ENCODE measurements at regions not wholly inside any gene's neighbourhood (a gene's known extent, or its start where the extent isn't known, plus 50 kb on each side); places are given as distances from the start of the nearest gene placed in this dataset.

DNA sequence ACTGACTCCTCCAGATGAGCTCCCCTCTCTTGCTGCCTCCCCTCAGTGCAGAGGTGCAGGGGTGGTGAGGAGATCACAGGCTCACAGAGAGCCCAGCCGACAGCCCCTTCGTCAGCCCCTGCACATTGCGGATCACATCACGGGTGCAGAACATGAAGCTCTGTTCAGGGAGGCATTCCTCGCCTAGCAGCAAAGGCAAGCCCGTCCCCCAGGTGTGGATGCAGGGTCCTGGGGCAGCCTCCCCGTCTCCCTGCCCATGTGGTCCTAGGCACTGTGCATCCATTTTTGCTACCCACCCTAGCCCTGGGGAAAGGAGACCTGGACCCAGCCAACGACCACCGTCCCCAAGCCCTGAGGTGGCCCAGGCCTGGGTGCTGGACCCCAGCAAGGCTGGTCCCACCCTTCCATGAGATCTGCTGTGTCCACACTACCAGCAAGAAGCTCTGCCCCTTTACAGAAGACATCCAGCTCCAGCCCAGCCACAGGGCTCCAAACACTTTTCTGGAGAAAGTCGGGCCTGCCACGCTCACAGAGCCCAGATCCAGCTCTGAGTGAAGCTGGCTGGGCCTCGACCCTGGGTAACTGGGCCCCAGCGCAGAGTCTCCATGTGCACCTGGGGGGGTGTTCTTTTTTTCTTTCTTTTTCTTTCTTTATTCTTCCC is 248.7 kb downstream of the NPHP4 start:
- H3K9me3 ChIP-seq (ENCODE audit: control insufficient read depth, insufficient read depth, low read length): no peaks in the 10 kb centered on the region
- H3K4me1 ChIP-seq (ENCODE audit: control insufficient read depth, low read length): no peaks in the 10 kb centered on the region
- H3K79me2 ChIP-seq (ENCODE audit: control insufficient read depth, low read length): no peaks in the 10 kb centered on the region
- H3K4me3 ChIP-seq (ENCODE audit: low read length): no peak overlapping the region
- no peak overlapping the region for H3K27ac ChIP-seq (ENCODE audit: low read depth, low read length)
- H3K27me3 ChIP-seq (ENCODE audit: control insufficient read depth, low read length): no peaks in the 10 kb centered on the region
- no peaks in the 10 kb centered on the region for H3F3A ChIP-seq (ENCODE audit: control insufficient read depth, insufficient read depth)
- H3K4me2 ChIP-seq (ENCODE audit: low read length): no peak overlapping the region
- H3K9me2 ChIP-seq (replicated peaks; ENCODE audit: control insufficient read depth, low read length): no peaks in the 10 kb centered on the region
- no peaks in the 10 kb centered on the region for H3K36me3 ChIP-seq (ENCODE audit: control insufficient read depth, low read length)
- no peak for TF ChIP-seq EZH2phosphoT487 (IDR thresholded peaks at IDR 0.05; ENCODE audit: borderline replicate concordance, low read length)
- TF ChIP-seq, protein P1, sequence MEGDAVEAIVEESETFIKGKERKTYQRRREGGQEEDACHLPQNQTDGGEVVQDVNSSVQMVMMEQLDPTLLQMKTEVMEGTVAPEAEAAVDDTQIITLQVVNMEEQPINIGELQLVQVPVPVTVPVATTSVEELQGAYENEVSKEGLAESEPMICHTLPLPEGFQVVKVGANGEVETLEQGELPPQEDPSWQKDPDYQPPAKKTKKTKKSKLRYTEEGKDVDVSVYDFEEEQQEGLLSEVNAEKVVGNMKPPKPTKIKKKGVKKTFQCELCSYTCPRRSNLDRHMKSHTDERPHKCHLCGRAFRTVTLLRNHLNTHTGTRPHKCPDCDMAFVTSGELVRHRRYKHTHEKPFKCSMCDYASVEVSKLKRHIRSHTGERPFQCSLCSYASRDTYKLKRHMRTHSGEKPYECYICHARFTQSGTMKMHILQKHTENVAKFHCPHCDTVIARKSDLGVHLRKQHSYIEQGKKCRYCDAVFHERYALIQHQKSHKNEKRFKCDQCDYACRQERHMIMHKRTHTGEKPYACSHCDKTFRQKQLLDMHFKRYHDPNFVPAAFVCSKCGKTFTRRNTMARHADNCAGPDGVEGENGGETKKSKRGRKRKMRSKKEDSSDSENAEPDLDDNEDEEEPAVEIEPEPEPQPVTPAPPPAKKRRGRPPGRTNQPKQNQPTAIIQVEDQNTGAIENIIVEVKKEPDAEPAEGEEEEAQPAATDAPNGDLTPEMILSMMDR (IDR thresholded peaks at IDR 0.05; ENCODE audit: low read depth, low read length, poor library complexity, severe bottlenecking): no peak
- no peaks in the 10 kb centered on the region for H4K20me1 ChIP-seq (ENCODE audit: control insufficient read depth, insufficient read depth, low read depth, low read length)

DNA sequence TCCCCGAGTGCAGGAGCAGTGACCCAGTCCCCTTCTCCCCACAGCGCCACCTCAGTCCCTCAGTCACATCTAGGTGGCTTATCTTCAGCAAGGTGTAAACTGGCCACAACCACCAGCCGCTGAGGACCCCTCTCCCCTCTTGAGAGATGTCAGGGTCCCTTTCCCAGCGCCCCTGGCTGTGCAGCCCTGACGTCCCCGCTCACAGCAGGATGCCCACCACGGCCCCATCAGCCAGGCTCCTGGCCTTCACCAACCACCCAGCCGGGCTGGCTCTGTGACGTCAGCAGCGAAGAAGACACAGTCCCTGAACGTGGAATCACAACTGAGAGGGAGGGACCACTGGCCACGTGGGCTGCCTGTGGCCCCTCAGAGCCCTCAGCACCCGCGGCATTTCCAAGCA is 249.4 kb downstream of the NPHP4 start:
- Histone ChIP-seq H3K27me3 (ENCODE audit: control insufficient read depth, low read length) (no peaks in the 10 kb centered on the region), H3K9me3 (ENCODE audit: control insufficient read depth, insufficient read depth, low read length) (no peaks in the 10 kb centered on the region)

DNA sequence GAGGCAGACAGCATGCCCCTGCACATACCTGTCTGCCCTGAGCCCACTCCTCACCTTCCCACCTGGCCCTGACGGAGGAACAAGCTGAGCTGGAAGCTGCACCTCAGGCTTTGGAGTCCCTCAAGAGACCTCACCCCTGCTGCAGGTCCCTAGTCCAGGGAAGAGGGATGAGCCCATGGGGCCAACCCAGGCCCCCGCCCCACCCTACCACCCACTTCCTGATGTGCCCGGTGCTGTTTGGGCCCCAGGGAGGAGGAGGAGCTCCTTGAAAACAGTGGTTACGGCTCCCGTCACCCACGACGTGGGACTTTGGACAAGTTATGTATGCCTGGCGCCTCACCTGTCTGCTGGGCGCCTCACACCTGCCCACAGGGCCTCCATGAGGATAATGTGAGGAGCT is 250.2 kb downstream of the NPHP4 start:
- H3F3A ChIP-seq (ENCODE audit: control insufficient read depth, insufficient read depth): no peaks in the 10 kb centered on the region
- H3K4me2 ChIP-seq (ENCODE audit: low read length): no peak overlapping the region
- H3K79me2 ChIP-seq (ENCODE audit: control insufficient read depth, low read length): no peaks in the 10 kb centered on the region
- no peak overlapping the region for H3K27ac ChIP-seq (ENCODE audit: low read depth, low read length)
- H3K9me3 ChIP-seq (ENCODE audit: control insufficient read depth, insufficient read depth, low read length): no peaks in the 10 kb centered on the region
- H3K4me3 ChIP-seq (ENCODE audit: low read length): no peak overlapping the region
- no peaks in the 10 kb centered on the region for H3K27me3 ChIP-seq (ENCODE audit: control insufficient read depth, low read length)
- no peaks in the 10 kb centered on the region for H3K9me2 ChIP-seq (replicated peaks; ENCODE audit: control insufficient read depth, low read length)
- TF ChIP-seq EZH2phosphoT487 (IDR thresholded peaks at IDR 0.05; ENCODE audit: borderline replicate concordance, low read length): no peak
- TF ChIP-seq, protein P1 (IDR thresholded peaks at IDR 0.05; ENCODE audit: low read depth, low read length, poor library complexity, severe bottlenecking): no peak
- H3K4me1 ChIP-seq (ENCODE audit: control insufficient read depth, low read length): no peaks in the 10 kb centered on the region
- no peaks in the 10 kb centered on the region for H4K20me1 ChIP-seq (ENCODE audit: control insufficient read depth, insufficient read depth, low read depth, low read length)
- H3K36me3 ChIP-seq (ENCODE audit: control insufficient read depth, low read length): no peaks in the 10 kb centered on the region

More for the DNA sequence above, 249.4 kb downstream of the NPHP4 start:
- TF ChIP-seq, protein P1 (IDR thresholded peaks at IDR 0.05; ENCODE audit: low read depth, low read length, poor library complexity, severe bottlenecking): no peak
- no peak for TF ChIP-seq EZH2phosphoT487 (IDR thresholded peaks at IDR 0.05; ENCODE audit: borderline replicate concordance, low read length)
- no peak overlapping the region for H3K4me2 ChIP-seq (ENCODE audit: low read length)
- no peaks in the 10 kb centered on the region for H3K79me2 ChIP-seq (ENCODE audit: control insufficient read depth, low read length)
- H3K36me3 ChIP-seq (ENCODE audit: control insufficient read depth, low read length): no peaks in the 10 kb centered on the region
- no peak overlapping the region for H3K27ac ChIP-seq (ENCODE audit: low read depth, low read length)
- H4K20me1 ChIP-seq (ENCODE audit: control insufficient read depth, insufficient read depth, low read depth, low read length): no peaks in the 10 kb centered on the region
- H3F3A ChIP-seq (ENCODE audit: control insufficient read depth, insufficient read depth): no peaks in the 10 kb centered on the region
- no peaks in the 10 kb centered on the region for H3K9me2 ChIP-seq (replicated peaks; ENCODE audit: control insufficient read depth, low read length)
- H3K4me3 ChIP-seq (ENCODE audit: low read length): no peak overlapping the region
- H3K4me1 ChIP-seq (ENCODE audit: control insufficient read depth, low read length): no peaks in the 10 kb centered on the region

Measured in DOHH2 (cell line).